Gastrocnemius medialis (tissue), 4 donors: ENCODE measurements at regions not wholly inside any gene's neighbourhood (a gene's known extent, or its start where the extent isn't known, plus 50 kb on each side); places are given as distances from the start of the nearest gene placed in this dataset.

ENCODE experiments used
- ATAC-seq, 2 donors: fragments of 150-250 bp; one replicate each; pipeline ENCODE4 v1.9.1; 2016
- DNase-seq, 2 donors: peaks; one replicate each; pipeline ENCODE4 v3.0.0-alpha.2; 2019
- H3K27ac ChIP-seq, 4 donors: fragments of 200-600 bp; sonication (generic); 1 replicate in 1 of 4; 2 replicates in 3 of 4; pipeline ENCODE4 v1.5.1; 2016 to 2018; ENCODE audit warnings: mild to moderate bottlenecking in 2 of 4, moderate library complexity in 1 of 4
- H3K27me3 ChIP-seq, 3 donors: fragments of 200-600 bp; sonication (generic) in 2 of 3; 1 replicate in 1 of 3; 2 replicates in 2 of 3; pipeline versions ENCODE4 v1.5.1 to v1.6.0; 2016 to 2019; ENCODE audit warnings: mild to moderate bottlenecking in 1 of 3, moderate library complexity in 1 of 3
- H3K36me3 ChIP-seq, 2 donors: fragments of 200-600 bp; sonication (generic) in 1 of 2; one replicate each; pipeline ENCODE4 v1.5.1; 2017 to 2018
- H3K4me1 ChIP-seq, 2 donors: fragments of 200-600 bp; sonication (generic) in 1 of 2; one replicate each; pipeline ENCODE4 v1.5.1; 2016 to 2017; ENCODE audit warnings: mild to moderate bottlenecking in 2 of 2
- H3K4me3 ChIP-seq, 4 donors: fragments of 200-600 bp; sonication (generic) in 3 of 4; 1 replicate in 1 of 4; 2 replicates in 3 of 4; pipeline ENCODE4 v1.5.1; 2016 to 2019; ENCODE audit warnings: mild to moderate bottlenecking in 2 of 4
- H3K9me3 ChIP-seq, 3 donors: fragments of 200-600 bp; sonication (generic) in 2 of 3; 1 replicate in 1 of 3; 2 replicates in 2 of 3; pipeline ENCODE4 v1.5.1; 2016 to 2019
- CTCF ChIP-seq, 5 experiments: fragments of 450-650 bp in 3 of 5; fragments of 200-600 bp in 2 of 5; sonication (generic) in 2 of 5; IDR thresholded peaks in 4 of 5; conservative IDR thresholded peaks in 1 of 5; 1 replicate in 4 of 5; 2 replicates in 1 of 5; pipeline ENCODE4 v1.5.1; 2016 to 2019; ENCODE audit warnings: antibody characterized with exemption in 5 of 5, mild to moderate bottlenecking in 3 of 5, moderate library complexity in 3 of 5
- POLR2A ChIP-seq, 2 donors: fragments of 450-650 bp; IDR thresholded peaks; one replicate each; pipeline ENCODE4 v1.6.1; 2017; ENCODE audit warnings: antibody characterized with exemption in 2 of 2, mild to moderate bottlenecking in 2 of 2, moderate library complexity in 2 of 2
- in situ Hi-C, 4 donors: fragments of 200-750 bp; cut with MboI; loops; one replicate each; pipeline versions ENCODE4 v1.15.0 to v1.8.0; 2017; ENCODE audit warnings: low sequenced_read_pairs in 4 of 4
- intact Hi-C: fragments of 100-400 bp; cut with DNase I; formaldehyde crosslinking; loops from one replicate; pipeline ENCODE4 v1.15.1; 2023; ENCODE audit warnings: low total_unique reads

GRCh38 chr13:79805317-79805716 is 324.4 kb downstream of the NDFIP2 start:
- no peaks in the 10 kb centered on the region for H3K4me1 ChIP-seq
- H3K4me3 ChIP-seq = no peak overlapping the region
- TF ChIP-seq CTCF (IDR thresholded peaks at IDR 0.05 in 4 of 5, conservative IDR thresholded peaks at IDR 0.05 in 1 of 5) (no peak), POLR2A (IDR thresholded peaks at IDR 0.05) (no peak)
- DNase-seq (no peak), ATAC-seq (no peak)
- no peaks in the 10 kb centered on the region for H3K36me3 ChIP-seq
- in situ Hi-C loops = no loop called here
- no peak overlapping the region for H3K27ac ChIP-seq
- no peaks in the 10 kb centered on the region for H3K27me3 ChIP-seq
- intact Hi-C loops = loop anchor here (10.0 kb wide), 1 partner anchor 49 kb away; no protein-coding TSS in a partner anchor
- H3K9me3 ChIP-seq = no peaks in the 10 kb centered on the region

- intact Hi-C loops = loop anchor here (10.0 kb wide), 1 partner anchor 51 kb away; no protein-coding TSS in a partner anchor
- DNase-seq (no peak), ATAC-seq (no peak)
- Histone ChIP-seq H3K36me3 (no peaks in the 10 kb centered on the region), H3K4me1 (peaks cover 0 to 3% of the 10 kb centered on the region in 2 donors), H3K27me3 (no peaks in the 10 kb centered on the region), H3K9me3 (no peaks in the 10 kb centered on the region), H3K4me3 (no peak overlapping the region), H3K27ac (no peak overlapping the region)
- in situ Hi-C loops = no loop called here
- TF ChIP-seq POLR2A (IDR thresholded peaks at IDR 0.05) (no peak), CTCF (IDR thresholded peaks at IDR 0.05 in 4 of 5, conservative IDR thresholded peaks at IDR 0.05 in 1 of 5) (no peak)
These were observed 323.0 kb downstream of the NDFIP2 start for GRCh38 chr13:79803989-79804388.

GRCh38 chr13:79803296-79803695 is 322.3 kb downstream of the NDFIP2 start:
- peaks cover 0 to 3% of the 10 kb centered on the region in 2 donors for H3K4me1 ChIP-seq
- intact Hi-C loops (loop anchor here (10.0 kb wide), 1 partner anchor 52 kb away; no protein-coding TSS in a partner anchor), in situ Hi-C loops (no loop called here)
- no peak overlapping the region for H3K27ac ChIP-seq
- TF ChIP-seq CTCF (IDR thresholded peaks at IDR 0.05 in 4 of 5, conservative IDR thresholded peaks at IDR 0.05 in 1 of 5) (no peak), POLR2A (IDR thresholded peaks at IDR 0.05) (no peak)
- H3K4me3 ChIP-seq = no peak overlapping the region
- ATAC-seq = no peak
- no peaks in the 10 kb centered on the region for H3K36me3 ChIP-seq
- H3K9me3 ChIP-seq = no peaks in the 10 kb centered on the region
- DNase-seq = no peak
- H3K27me3 ChIP-seq = no peaks in the 10 kb centered on the region

GRCh38 chr13:79802389-79803085 is 321.6 kb downstream of the NDFIP2 start:
- in situ Hi-C loops = no loop called here
- DNase-seq (no peak), ATAC-seq (no peak)
- Histone ChIP-seq H3K9me3 (no peaks in the 10 kb centered on the region), H3K4me3 (no peak overlapping the region), H3K4me1 (peaks cover 0 to 3% of the 10 kb centered on the region in 2 donors), H3K36me3 (no peaks in the 10 kb centered on the region), H3K27ac (no peak overlapping the region), H3K27me3 (no peaks in the 10 kb centered on the region)
- TF ChIP-seq POLR2A (IDR thresholded peaks at IDR 0.05) (no peak), CTCF (IDR thresholded peaks at IDR 0.05 in 4 of 5, conservative IDR thresholded peaks at IDR 0.05 in 1 of 5) (no peak)
- intact Hi-C loops = loop anchor here (10.0 kb wide), 1 partner anchor 52 kb away; no protein-coding TSS in a partner anchor
